ENCODE measurements at regions not wholly inside any gene's neighbourhood (a gene's known extent, or its start where the extent isn't known, plus 50 kb on each side); places are given as distances from the start of the nearest gene placed in this dataset.

DNA sequence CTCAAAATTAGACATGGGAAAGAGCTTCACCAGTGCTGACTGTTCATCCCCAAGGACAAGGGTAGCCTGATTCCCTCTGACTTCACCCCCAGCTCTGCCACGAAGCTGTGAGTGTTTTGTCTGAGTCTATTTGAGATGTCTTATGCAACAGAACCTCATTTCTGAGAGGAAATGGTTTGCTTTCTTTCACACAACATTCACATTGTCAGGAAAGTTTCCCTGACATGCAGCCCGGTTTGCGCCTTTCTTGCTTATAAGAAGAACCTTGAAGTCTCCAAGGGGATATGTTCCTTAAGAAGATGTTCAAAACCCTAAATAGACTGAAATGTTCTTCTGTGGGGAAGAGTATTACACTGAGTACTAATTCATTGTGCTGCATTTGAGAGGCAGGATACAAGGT, 300.5 kb upstream of the CCL2 start:
- no peak overlapping the region for H3K4me3 ChIP-seq (replicated peaks in 1 of 3; ENCODE audit: insufficient read depth in 1 of 3, low read depth in 2 of 3, low read length in 3 of 3)
- TF ChIP-seq MAFF (IDR thresholded peaks at IDR 0.05; ENCODE audit: low read depth, low read length) (no peak), RBFOX2 (IDR thresholded peaks at IDR 0.05; ENCODE audit: low read depth, low read length) (no peak), ATF7-NPFF (CRISPR knock-in tag; IDR thresholded peaks at IDR 0.05; ENCODE audit: low read depth) (no peak), ZNF557 (CRISPR knock-in tag; IDR thresholded peaks at IDR 0.05) (no peak), HOXA9 (CRISPR knock-in tag; IDR thresholded peaks at IDR 0.05; ENCODE audit: borderline replicate concordance) (no peak), PHF8 (CRISPR knock-in tag; IDR thresholded peaks at IDR 0.05) (no peak), POLR2AphosphoS5 (IDR thresholded peaks at IDR 0.05; ENCODE audit: low read depth, low read length) (no peak), EED (CRISPR knock-in tag; IDR thresholded peaks at IDR 0.05) (no peak), MTF2 (CRISPR knock-in tag; IDR thresholded peaks at IDR 0.05; ENCODE audit: borderline replicate concordance) (no peak), PHB2 (IDR thresholded peaks at IDR 0.05; ENCODE audit: partially characterized antibody) (no peak), ZNF672 (CRISPR knock-in tag; IDR thresholded peaks at IDR 0.05) (no peak)
- TF ChIP-seq, protein P1, sequence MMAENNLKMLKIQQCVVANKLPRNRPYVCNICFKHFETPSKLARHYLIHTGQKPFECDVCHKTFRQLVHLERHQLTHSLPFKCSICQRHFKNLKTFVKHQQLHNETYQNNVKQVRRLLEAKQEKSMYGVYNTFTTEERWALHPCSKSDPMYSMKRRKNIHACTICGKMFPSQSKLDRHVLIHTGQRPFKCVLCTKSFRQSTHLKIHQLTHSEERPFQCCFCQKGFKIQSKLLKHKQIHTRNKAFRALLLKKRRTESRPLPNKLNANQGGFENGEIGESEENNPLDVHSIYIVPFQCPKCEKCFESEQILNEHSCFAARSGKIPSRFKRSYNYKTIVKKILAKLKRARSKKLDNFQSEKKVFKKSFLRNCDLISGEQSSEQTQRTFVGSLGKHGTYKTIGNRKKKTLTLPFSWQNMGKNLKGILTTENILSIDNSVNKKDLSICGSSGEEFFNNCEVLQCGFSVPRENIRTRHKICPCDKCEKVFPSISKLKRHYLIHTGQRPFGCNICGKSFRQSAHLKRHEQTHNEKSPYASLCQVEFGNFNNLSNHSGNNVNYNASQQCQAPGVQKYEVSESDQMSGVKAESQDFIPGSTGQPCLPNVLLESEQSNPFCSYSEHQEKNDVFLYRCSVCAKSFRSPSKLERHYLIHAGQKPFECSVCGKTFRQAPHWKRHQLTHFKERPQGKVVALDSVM (CRISPR knock-in tag; IDR thresholded peaks at IDR 0.05) = no peak
- TF ChIP-seq, protein P2, sequence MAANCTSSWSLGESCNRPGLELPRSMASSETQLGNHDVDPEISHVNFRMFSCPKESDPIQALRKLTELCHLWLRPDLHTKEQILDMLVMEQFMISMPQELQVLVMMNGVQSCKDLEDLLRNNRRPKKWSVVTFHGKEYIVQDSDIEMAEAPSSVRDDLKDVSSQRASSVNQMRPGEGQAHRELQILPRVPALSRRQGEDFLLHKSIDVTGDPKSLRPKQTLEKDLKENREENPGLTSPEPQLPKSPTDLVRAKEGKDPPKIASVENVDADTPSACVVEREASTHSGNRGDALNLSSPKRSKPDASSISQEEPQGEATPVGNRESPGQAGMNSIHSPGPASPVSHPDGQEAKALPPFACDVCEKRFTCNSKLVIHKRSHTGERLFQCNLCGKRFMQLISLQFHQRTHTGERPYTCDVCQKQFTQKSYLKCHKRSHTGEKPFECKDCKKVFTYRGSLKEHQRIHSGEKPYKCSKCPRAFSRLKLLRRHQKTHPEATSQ (CRISPR knock-in tag; IDR thresholded peaks at IDR 0.05; ENCODE audit: borderline replicate concordance) = no peak
- TF ChIP-seq, protein P3, sequence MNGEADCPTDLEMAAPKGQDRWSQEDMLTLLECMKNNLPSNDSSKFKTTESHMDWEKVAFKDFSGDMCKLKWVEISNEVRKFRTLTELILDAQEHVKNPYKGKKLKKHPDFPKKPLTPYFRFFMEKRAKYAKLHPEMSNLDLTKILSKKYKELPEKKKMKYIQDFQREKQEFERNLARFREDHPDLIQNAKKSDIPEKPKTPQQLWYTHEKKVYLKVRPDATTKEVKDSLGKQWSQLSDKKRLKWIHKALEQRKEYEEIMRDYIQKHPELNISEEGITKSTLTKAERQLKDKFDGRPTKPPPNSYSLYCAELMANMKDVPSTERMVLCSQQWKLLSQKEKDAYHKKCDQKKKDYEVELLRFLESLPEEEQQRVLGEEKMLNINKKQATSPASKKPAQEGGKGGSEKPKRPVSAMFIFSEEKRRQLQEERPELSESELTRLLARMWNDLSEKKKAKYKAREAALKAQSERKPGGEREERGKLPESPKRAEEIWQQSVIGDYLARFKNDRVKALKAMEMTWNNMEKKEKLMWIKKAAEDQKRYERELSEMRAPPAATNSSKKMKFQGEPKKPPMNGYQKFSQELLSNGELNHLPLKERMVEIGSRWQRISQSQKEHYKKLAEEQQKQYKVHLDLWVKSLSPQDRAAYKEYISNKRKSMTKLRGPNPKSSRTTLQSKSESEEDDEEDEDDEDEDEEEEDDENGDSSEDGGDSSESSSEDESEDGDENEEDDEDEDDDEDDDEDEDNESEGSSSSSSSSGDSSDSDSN (CRISPR knock-in tag; IDR thresholded peaks at IDR 0.05) = no peak
- TF ChIP-seq, protein P4, sequence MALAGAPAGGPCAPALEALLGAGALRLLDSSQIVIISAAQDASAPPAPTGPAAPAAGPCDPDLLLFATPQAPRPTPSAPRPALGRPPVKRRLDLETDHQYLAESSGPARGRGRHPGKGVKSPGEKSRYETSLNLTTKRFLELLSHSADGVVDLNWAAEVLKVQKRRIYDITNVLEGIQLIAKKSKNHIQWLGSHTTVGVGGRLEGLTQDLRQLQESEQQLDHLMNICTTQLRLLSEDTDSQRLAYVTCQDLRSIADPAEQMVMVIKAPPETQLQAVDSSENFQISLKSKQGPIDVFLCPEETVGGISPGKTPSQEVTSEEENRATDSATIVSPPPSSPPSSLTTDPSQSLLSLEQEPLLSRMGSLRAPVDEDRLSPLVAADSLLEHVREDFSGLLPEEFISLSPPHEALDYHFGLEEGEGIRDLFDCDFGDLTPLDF (CRISPR knock-in tag; IDR thresholded peaks at IDR 0.05) = no peak
- no peak overlapping the region for H3K4me2 ChIP-seq (ENCODE audit: low read depth, low read length)
- H3K9me3 ChIP-seq (ENCODE audit: low read length) = peaks cover 35% of the 10 kb centered on the region
- no peak overlapping the region for H3K9ac ChIP-seq (ENCODE audit: insufficient read depth, low read depth, low read length)
- ChIA-PET POLR2A (no interaction called here), CTCF (ENCODE audit: low intra/inter-chr PET ratio, low total read pairs) (no interaction called here)
- H3K79me2 ChIP-seq (ENCODE audit: insufficient read depth, low read length) = no peaks in the 10 kb centered on the region
- FAIRE-seq (no peak), ATAC-seq (no peak), DNase-seq (ENCODE audit: low spot score) (no peak)
- no peak overlapping the region for H3K27ac ChIP-seq (ENCODE audit: extremely low read length, insufficient read depth, low read length)
- in situ Hi-C loops (cut with HindIII; ENCODE audit: extremely low pct_ligation_motif_present, low pct_unique_long_range_greater_than_20kb) = no loop called here
- WGBS (ENCODE audit: low lambda C conversion rate) = 2% methylated on average over 3 of the region's 3 CpGs
- intact Hi-C loops (cut with micrococcal nuclease; ENCODE audit: unreplicated experiment) = no loop called here
- no peaks in the 10 kb centered on the region for H3K4me1 ChIP-seq (ENCODE audit: insufficient read depth, low read length)
- H4K20me1 ChIP-seq (ENCODE audit: insufficient read depth, low read length) = no peaks in the 10 kb centered on the region
- no peak overlapping the region for H2AFZ ChIP-seq (ENCODE audit: low read length)
- H3K36me3 ChIP-seq (replicated peaks in 1 of 2; ENCODE audit: control insufficient read depth in 1 of 2, insufficient read depth in 2 of 2, low read length in 2 of 2) = no peaks in the 10 kb centered on the region
- no peaks in the 10 kb centered on the region for H3K27me3 ChIP-seq (ENCODE audit: control insufficient read depth in 1 of 2, insufficient read depth in 2 of 2, low read length in 2 of 2)
- no TSS peak for BruUV-seq (replicated peaks)

Data from HepG2 (cell line).